Activated naive CD4-positive, alpha-beta T cell treated with anti-CD3 and anti-CD28 coated beads, Interleukin-2, amount 50 U/mL, for 24 hours (primary cell): ENCODE measurements at regions not wholly inside any gene's neighbourhood (a gene's known extent, or its start where the extent isn't known, plus 50 kb on each side); places are given as distances from the start of the nearest gene placed in this dataset.
"Not testable (repeated sequence)": the region's sequence is repeated elsewhere in the genome, so short reads cannot be mapped to it uniquely, and the experiment has no call there.

Experiments
- H3K27ac Mint-ChIP-seq: one replicate; pipeline ENCODE4 v1.8.0; 2021; ENCODE audit warnings: mild to moderate bottlenecking, mixed read lengths
- H3K27me3 Mint-ChIP-seq: one replicate; pipeline ENCODE4 v1.8.0; 2021; ENCODE audit warnings: mixed read lengths
- H3K36me3 Mint-ChIP-seq: one replicate; pipeline ENCODE4 v1.8.0; 2021; ENCODE audit warnings: mixed read lengths
- H3K4me1 Mint-ChIP-seq: one replicate; pipeline ENCODE4 v1.8.0; 2021; ENCODE audit warnings: mixed read lengths
- H3K4me3 Mint-ChIP-seq: one replicate; pipeline ENCODE4 v1.8.0; 2021; ENCODE audit warnings: mild to moderate bottlenecking, mixed read lengths
- H3K9me3 Mint-ChIP-seq: one replicate; pipeline ENCODE4 v1.8.0; 2021; ENCODE audit warnings: mixed read lengths

DNA sequence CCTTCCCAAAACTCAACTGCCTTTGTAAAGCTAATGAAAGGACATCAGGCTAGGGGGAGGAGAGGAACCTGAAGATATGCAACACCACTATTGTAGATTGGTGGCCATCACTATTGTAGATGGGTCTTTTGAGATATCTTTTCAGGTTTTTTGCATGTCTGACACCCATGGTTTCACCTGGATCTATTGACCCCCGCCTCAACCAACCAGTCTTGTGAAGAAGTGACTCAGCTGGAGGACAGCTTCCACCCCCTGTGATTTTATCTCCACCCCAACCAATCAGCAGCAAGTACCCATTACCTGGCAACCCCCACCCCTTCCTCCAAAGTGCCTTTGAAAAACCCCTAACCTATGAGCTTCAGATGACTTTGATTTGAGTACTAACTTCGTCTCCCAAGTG lies 382.6 kb upstream of the GOT2 start:
- Mint-ChIP-seq H3K27ac (no peak overlapping the region), H3K36me3 (no peaks in the 10 kb centered on the region), H3K4me1 (no peaks in the 10 kb centered on the region), H3K4me3 (no peak overlapping the region), H3K9me3 (peaks cover 7% of the 10 kb centered on the region), H3K27me3 (no peaks in the 10 kb centered on the region)

DNA sequence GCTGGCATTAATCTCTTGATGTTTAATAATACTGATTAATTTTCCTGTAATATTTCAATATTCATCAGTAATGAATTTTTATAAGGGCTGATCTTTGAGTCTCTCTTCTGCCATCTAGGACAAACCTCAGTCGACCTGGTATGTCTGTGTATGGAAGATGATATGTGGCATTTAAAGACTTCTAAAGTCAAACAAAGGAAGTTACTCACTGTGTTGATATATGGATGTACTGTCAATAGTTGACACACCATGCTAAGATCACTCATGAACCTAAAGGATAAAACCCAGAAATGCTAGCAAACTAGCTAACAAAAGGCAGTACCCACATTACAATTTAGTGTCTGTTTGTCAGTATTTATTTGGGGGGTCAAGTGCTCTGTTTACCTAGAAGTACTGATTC lies 380.7 kb upstream of the GOT2 start:
- H3K4me1 Mint-ChIP-seq = no peaks in the 10 kb centered on the region
- H3K27ac Mint-ChIP-seq = no peak overlapping the region
- peaks cover 14% of the 10 kb centered on the region for H3K9me3 Mint-ChIP-seq
- no peaks in the 10 kb centered on the region for H3K36me3 Mint-ChIP-seq
- H3K4me3 Mint-ChIP-seq = no peak overlapping the region
- no peaks in the 10 kb centered on the region for H3K27me3 Mint-ChIP-seq

DNA sequence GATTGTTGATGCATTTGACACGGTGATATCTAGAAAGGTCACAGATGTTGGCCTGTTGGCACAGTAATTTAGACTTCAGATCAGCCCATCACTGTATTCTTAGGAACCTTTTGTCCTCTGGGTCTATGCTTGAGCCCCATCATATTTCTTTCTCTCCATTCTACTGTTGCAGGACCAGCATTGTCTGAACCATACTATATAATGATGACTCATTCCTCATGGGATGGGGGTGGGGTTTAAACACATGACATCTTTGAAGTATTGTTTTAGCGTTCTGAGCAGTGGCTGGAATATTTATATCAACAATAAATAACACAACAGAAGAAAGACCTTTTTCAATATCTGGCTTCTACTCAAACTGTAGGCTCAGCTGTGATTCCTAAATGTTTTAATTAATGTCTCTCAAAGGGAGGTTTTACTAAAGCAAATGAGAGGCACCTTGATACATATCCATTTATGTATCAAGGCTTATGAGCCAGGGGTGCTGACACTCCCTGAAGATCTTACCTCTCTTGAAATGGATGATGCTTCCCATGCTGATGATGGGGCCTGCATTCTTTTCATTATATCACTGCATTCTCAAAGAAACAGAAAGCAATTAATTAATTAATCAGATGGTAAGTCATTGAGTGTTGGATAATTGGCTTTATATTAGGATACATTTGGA lies 379.0 kb upstream of the GOT2 start:
- H3K36me3 Mint-ChIP-seq = no peaks in the 10 kb centered on the region
- no peak overlapping the region for H3K4me3 Mint-ChIP-seq
- H3K27ac Mint-ChIP-seq = no peak overlapping the region
- H3K27me3 Mint-ChIP-seq = no peaks in the 10 kb centered on the region
- H3K9me3 Mint-ChIP-seq = peaks cover 14% of the 10 kb centered on the region
- H3K4me1 Mint-ChIP-seq = no peaks in the 10 kb centered on the region

DNA sequence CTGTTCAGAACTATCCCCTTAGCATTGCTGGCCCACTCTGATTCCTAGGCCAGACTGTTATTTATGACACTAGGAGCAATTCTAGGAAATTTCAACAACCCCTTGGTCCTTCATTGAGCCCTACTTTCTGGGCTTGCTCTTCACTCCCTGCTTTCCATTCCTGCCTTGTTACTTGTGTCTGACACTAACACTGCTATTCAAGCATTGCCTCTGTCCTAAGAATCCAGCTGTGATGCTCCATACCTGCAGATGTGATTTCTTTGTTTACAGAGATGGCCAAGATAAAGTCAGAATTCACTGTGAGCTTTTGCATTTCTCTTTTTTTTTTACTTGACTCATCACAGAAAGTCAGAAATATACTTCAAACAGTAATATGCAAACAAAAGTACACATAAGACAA lies 377.2 kb upstream of the GOT2 start:
- Mint-ChIP-seq H3K4me3 (no peak overlapping the region), H3K36me3 (no peaks in the 10 kb centered on the region), H3K27me3 (no peaks in the 10 kb centered on the region), H3K27ac (no peak overlapping the region), H3K4me1 (no peaks in the 10 kb centered on the region), H3K9me3 (peaks cover 14% of the 10 kb centered on the region)

DNA sequence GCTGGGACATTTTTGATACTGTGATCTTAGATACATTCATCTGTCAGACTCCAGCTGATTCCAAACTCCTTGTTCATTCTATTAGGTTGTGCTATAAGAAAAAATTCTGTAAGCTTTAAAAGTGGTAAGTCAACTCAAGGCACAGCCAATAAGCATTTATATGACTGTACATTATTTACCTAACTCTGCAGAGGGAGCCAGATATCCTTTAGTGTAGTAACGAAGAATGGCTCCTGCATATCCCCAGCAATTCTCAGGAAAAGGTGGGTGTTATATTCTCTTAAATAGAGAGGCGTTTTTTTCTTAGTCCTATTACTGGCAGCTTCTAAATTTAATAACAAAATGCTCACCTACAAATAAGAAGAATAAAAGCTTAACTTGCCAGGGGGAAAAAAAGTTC lies 374.3 kb upstream of the GOT2 start:
- H3K4me3 Mint-ChIP-seq = no peak overlapping the region
- H3K9me3 Mint-ChIP-seq = peaks cover 14% of the 10 kb centered on the region
- H3K27me3 Mint-ChIP-seq = no peaks in the 10 kb centered on the region
- no peaks in the 10 kb centered on the region for H3K36me3 Mint-ChIP-seq
- H3K27ac Mint-ChIP-seq = no peak overlapping the region
- no peaks in the 10 kb centered on the region for H3K4me1 Mint-ChIP-seq

DNA sequence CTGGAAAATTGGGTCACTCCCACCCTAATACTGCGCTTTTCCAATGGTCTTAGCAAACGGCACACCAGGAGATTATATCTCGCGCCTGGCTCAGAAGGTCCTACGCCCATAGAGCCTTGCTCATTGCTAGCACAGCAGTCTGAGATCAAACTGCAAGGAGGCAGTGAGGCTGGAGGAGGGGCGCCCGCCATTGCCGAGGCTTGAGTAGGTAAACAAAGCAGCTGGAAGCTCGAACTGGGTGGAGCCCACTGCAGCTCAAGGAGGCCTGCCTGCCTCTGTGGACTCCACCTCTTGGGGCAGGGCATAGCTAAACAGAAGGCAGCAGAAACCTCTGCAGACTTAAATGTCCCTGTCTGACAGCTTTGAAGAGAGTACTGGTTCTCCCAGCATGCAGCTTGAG lies 362.6 kb upstream of the GOT2 start:
- not testable (repeated sequence) for H3K4me1 Mint-ChIP-seq, H3K9me3 Mint-ChIP-seq, H3K27ac Mint-ChIP-seq, H3K27me3 Mint-ChIP-seq, H3K4me3 Mint-ChIP-seq, H3K36me3 Mint-ChIP-seq

DNA sequence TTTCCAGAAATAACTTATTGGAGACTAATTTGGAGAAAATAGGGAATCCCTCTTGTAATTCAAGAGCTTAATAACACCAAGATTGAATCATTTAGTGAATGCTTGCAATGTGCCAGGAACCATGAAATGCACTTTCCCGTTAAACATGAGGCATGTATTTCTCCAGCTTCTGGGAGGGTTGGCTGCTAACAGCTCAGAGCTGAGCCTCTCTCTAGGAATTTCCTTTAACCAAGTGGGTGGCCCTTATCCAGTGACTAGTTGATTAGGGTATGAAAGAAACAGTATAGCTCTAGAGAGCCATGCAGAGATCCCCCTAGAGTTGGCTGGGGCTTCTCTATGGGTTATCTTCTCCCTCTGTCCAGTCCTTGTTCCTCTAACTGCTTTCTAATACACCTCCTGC lies 356.4 kb upstream of the GOT2 start:
- Mint-ChIP-seq H3K4me1 (no peaks in the 10 kb centered on the region), H3K27me3 (no peaks in the 10 kb centered on the region), H3K27ac (no peak overlapping the region), H3K4me3 (no peak overlapping the region), H3K36me3 (no peaks in the 10 kb centered on the region), H3K9me3 (peaks cover 18% of the 10 kb centered on the region)

DNA sequence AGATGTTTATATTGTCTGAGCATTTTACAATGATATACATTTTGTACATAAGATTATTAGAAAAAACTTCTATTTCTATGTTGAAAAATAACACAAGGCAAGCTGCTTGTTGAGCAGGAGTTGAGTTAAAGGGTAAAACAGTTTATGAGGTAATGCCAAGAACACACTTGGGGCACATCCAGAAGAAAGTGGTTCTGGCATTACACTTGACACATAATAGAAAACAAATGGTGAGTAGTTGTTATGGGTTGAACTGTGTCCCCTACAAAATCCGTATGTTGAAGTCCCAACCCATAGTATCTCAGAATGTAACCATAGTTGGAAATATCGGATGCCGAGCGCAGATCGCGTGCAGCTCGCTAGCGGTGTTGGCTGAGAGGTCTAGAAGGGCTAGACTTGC lies 354.3 kb upstream of the GOT2 start:
- Mint-ChIP-seq H3K27ac (no peak overlapping the region), H3K4me1 (no peaks in the 10 kb centered on the region), H3K9me3 (peaks cover 18% of the 10 kb centered on the region), H3K4me3 (no peak overlapping the region), H3K27me3 (no peaks in the 10 kb centered on the region), H3K36me3 (no peaks in the 10 kb centered on the region)

DNA sequence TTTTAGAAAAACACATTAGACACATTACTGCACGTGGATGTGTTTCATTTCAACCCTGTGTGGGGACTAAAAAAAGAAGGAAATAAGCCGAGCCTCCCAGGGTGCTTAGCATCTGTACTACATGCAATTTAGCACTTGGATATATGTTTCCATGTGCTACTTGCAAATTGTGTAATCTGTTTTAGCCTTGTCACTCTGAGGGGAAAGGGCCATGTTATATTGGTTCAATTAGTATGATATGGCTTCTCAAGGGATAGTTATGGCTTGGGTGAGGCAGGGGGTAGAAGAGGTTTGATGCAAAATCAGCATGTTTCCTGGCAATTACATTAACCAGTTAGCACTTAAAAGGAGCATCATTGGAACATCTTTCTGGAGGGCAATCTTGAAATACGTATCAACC lies 353.5 kb upstream of the GOT2 start:
- Mint-ChIP-seq H3K4me1 (no peaks in the 10 kb centered on the region), H3K27me3 (no peaks in the 10 kb centered on the region), H3K9me3 (peaks cover 21% of the 10 kb centered on the region), H3K27ac (no peak overlapping the region), H3K36me3 (no peaks in the 10 kb centered on the region), H3K4me3 (no peak overlapping the region)

DNA sequence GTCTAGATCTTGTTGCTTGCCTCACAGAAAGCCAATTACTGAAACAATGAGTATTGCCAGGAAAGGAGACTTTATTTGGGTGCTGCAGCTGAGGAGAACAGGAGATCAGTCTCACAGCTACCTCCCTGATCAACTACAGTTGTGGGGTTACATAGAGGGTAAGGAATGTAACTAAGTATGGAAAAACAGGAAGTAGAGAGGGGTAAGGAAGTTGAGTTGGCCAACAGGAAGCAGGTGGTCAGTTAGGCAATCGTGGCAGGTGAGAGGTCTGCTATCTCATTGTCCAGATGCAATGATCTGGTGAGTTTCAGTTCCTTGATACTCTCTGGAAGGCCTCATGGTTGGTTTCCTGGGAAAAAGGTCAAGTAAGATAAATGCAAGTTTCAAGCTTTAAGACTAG lies 333.1 kb upstream of the GOT2 start:
- Mint-ChIP-seq H3K4me1 (no peaks in the 10 kb centered on the region), H3K4me3 (no peak overlapping the region), H3K27me3 (no peaks in the 10 kb centered on the region), H3K27ac (no peak overlapping the region), H3K36me3 (no peaks in the 10 kb centered on the region), H3K9me3 (peaks cover 9% of the 10 kb centered on the region)

DNA sequence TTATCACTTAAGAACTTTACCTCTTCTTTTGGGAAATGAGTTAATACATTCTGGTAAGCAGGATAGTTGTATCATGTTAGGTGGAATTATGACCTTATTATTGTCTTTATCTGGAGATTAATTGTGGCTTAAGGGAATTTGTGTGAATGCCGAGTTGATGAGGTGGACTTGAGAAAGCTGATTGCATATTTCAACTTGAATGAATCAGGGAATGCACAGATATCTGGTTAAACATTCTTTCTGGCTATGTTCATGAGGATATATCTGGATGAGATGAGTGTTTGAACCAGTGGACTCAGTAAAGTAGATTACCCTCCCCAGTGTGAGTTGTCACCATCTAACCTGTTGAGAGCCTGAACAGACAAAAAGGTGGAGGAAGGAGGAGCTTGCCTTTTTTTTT lies 326.1 kb upstream of the GOT2 start:
- Mint-ChIP-seq H3K27ac (no peak overlapping the region), H3K9me3 (peaks cover 3% of the 10 kb centered on the region), H3K27me3 (no peaks in the 10 kb centered on the region), H3K4me3 (no peak overlapping the region), H3K36me3 (no peaks in the 10 kb centered on the region), H3K4me1 (no peaks in the 10 kb centered on the region)

DNA sequence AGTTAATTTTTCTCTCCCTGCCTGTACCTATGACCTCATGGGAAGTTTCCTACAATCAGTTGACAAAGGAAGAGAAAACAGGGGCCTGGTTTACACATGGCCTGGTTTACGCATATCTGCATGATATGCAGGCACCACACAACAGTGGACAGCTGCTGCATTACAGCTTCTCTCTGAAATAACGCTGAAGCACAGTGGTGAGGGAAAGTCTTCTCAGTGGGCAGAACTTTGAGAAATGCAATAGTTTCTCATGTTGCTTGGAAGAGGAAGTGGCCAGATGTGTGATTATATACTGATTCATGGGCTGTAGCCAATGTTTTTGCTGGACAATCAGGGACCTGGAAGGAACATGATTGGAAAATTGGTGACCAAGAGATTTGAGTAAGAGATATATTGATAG lies 324.1 kb upstream of the GOT2 start:
- Mint-ChIP-seq H3K4me3 (no peak overlapping the region), H3K27ac (no peak overlapping the region), H3K27me3 (no peaks in the 10 kb centered on the region), H3K4me1 (no peaks in the 10 kb centered on the region), H3K9me3 (peaks cover 3% of the 10 kb centered on the region), H3K36me3 (no peaks in the 10 kb centered on the region)

DNA sequence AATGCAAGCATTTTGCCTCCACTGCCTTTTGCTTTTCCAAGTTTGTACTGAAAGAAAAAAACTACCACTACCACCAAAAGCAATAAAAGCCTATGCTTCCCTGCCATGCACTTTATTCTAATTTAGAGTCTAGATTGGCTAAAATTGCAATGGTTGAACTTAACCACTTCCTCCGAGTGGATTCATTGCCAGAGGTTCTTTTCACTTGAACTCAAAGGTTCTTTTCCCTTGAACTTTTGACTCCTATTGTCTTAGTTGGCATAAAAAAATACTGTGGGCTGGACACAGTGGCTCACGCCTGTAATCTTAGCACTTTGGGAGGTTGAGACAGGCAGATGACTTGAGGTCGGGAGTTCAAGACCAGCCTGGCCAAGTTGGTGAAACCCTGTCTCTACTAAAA lies 319.8 kb upstream of the GOT2 start:
- no peaks in the 10 kb centered on the region for H3K9me3 Mint-ChIP-seq
- no peaks in the 10 kb centered on the region for H3K36me3 Mint-ChIP-seq
- H3K27me3 Mint-ChIP-seq = no peaks in the 10 kb centered on the region

DNA sequence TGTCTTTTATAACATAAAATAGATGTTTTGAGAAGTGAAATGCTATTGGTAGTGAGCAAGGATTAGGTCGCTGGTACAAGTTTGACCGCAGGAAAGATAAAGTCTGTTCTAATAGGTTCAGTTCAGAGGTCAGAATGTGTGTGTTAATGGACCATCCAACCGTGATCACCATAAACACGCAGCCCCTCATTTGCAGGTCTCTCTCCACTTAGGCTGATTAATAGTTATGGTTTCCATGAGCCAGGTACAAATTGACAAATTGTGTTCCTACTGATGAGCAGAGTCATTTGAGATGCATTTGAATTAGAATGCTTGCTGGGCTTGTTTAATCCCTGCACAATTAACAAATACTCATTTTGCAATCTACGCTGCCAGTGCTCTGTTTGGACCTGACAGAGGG lies 318.1 kb upstream of the GOT2 start:
- no peaks in the 10 kb centered on the region for H3K9me3 Mint-ChIP-seq
- H3K4me1 Mint-ChIP-seq = no peaks in the 10 kb centered on the region
- H3K27ac Mint-ChIP-seq = no peak overlapping the region
- H3K4me3 Mint-ChIP-seq = no peak overlapping the region
- no peaks in the 10 kb centered on the region for H3K36me3 Mint-ChIP-seq
- no peaks in the 10 kb centered on the region for H3K27me3 Mint-ChIP-seq

More for the DNA sequence above, 319.8 kb upstream of the GOT2 start:
- H3K4me1 Mint-ChIP-seq = no peaks in the 10 kb centered on the region
- no peak overlapping the region for H3K4me3 Mint-ChIP-seq
- no peak overlapping the region for H3K27ac Mint-ChIP-seq

DNA sequence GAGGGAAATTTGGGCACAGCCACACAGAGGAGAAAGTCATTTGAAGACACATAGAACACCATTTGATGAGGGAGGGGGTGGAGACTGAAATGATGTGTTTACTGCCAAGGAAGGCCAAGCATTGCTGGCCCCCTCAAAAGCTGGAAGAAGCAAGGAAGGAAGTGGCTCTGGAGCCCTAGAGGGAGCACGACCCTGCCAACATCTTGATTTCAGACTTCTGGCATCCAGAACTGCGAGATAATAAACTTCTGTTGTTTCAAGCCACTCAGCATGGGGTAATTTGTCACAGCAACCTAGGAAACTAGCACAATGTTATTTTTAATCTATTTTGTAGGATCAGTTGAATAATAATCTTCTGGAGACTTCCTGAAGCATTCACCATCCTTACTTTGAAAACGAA lies 314.8 kb upstream of the GOT2 start:
- Mint-ChIP-seq H3K27ac (no peak overlapping the region), H3K27me3 (peaks cover 2% of the 10 kb centered on the region), H3K4me1 (no peaks in the 10 kb centered on the region), H3K36me3 (no peaks in the 10 kb centered on the region), H3K9me3 (no peaks in the 10 kb centered on the region), H3K4me3 (no peak overlapping the region)

DNA sequence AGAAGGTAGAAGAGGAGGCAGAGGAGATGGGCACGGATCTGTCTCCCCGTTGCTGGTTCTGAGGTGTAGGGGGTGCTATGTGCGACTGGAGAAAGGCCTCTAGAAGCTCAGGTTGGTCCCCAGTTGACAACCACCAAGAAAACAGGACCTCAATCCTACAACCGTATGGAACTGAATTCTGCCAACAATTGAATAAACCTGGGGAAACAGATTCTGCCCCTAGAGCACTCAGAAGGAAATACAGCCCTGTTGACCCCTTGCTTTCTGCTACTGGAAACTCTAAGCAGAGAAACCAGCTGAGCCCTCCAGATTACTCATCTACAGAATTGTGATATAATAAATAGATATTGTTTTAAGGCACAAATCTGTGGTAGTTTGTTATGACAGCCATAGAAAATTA lies 313.0 kb upstream of the GOT2 start:
- no peak overlapping the region for H3K4me3 Mint-ChIP-seq
- no peaks in the 10 kb centered on the region for H3K36me3 Mint-ChIP-seq
- H3K4me1 Mint-ChIP-seq = no peaks in the 10 kb centered on the region
- H3K27ac Mint-ChIP-seq = no peak overlapping the region
- no peaks in the 10 kb centered on the region for H3K9me3 Mint-ChIP-seq
- H3K27me3 Mint-ChIP-seq = peaks cover 2% of the 10 kb centered on the region

DNA sequence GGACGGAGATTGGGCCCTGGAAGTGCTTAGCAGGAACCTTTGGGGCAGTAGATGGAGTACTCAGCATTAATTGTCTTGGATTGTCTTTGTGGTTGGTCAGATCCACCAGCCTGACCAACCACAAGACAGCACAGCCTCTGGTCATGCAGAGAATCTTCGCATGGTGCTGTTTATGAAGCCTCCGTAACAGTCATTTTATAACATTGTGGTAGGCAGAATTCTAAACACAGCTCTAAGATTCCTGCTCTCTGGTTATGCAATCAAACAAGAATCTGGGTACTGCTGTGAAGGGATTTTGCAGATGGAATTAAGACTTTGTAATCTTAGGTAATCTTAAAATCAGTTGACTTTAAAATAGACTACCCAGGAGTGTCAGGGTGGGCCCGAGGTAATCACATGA lies 312.2 kb upstream of the GOT2 start:
- Mint-ChIP-seq H3K4me1 (no peaks in the 10 kb centered on the region), H3K27me3 (peaks cover 2% of the 10 kb centered on the region), H3K27ac (no peak overlapping the region), H3K4me3 (no peak overlapping the region), H3K9me3 (no peaks in the 10 kb centered on the region), H3K36me3 (no peaks in the 10 kb centered on the region)
